SK-N-SH (cell line): ENCODE measurements at regions not wholly inside any gene's neighbourhood (a gene's known extent, or its start where the extent isn't known, plus 50 kb on each side); places are given as distances from the start of the nearest gene placed in this dataset.

Source experiments
- FOXJ3 ChIP-seq: sonication (generic); formaldehyde crosslinking; IDR thresholded peaks from 2 replicates; pipeline ENCODE4 v1.5.1; 2020; ENCODE audit warnings: mild to moderate bottlenecking, missing genetic modification reagents
- MEF2A ChIP-seq: IDR thresholded peaks from 2 replicates; pipeline ENCODE4 v1.4.0; 2012; ENCODE audit warnings: low read depth, borderline replicate concordance
- NRF1 ChIP-seq: IDR thresholded peaks from 2 replicates; pipeline ENCODE4 v1.6.1; 2012; ENCODE audit warnings: low read depth, mild to moderate bottlenecking, low read length
- POLR2AphosphoS5 ChIP-seq: IDR thresholded peaks from 2 replicates; pipeline ENCODE4 v1.6.1; 2012; ENCODE audit warnings: low read depth, low read length
- REST ChIP-seq: IDR thresholded peaks from 2 replicates; pipeline ENCODE4 v1.6.1; 2012; ENCODE audit warnings: mild to moderate bottlenecking, low read depth, low read length, moderate library complexity
- TCF12 ChIP-seq: IDR thresholded peaks from 2 replicates; pipeline ENCODE4 v1.4.0; 2012
- TF ChIP-seq, protein P1 (sequence below): fragments of 200-600 bp; sonication (generic); IDR thresholded peaks from 2 replicates; pipeline ENCODE4 v1.6.1; 2017; ENCODE audit warnings: antibody characterized with exemption, mild to moderate bottlenecking, moderate library complexity

- no peak for TF ChIP-seq REST
- TF ChIP-seq POLR2AphosphoS5: no peak
- no peak for TF ChIP-seq FOXJ3
- TF ChIP-seq MEF2A: no peak
- TF ChIP-seq, protein P1, sequence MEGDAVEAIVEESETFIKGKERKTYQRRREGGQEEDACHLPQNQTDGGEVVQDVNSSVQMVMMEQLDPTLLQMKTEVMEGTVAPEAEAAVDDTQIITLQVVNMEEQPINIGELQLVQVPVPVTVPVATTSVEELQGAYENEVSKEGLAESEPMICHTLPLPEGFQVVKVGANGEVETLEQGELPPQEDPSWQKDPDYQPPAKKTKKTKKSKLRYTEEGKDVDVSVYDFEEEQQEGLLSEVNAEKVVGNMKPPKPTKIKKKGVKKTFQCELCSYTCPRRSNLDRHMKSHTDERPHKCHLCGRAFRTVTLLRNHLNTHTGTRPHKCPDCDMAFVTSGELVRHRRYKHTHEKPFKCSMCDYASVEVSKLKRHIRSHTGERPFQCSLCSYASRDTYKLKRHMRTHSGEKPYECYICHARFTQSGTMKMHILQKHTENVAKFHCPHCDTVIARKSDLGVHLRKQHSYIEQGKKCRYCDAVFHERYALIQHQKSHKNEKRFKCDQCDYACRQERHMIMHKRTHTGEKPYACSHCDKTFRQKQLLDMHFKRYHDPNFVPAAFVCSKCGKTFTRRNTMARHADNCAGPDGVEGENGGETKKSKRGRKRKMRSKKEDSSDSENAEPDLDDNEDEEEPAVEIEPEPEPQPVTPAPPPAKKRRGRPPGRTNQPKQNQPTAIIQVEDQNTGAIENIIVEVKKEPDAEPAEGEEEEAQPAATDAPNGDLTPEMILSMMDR: no peak
- no peak for TF ChIP-seq TCF12
- no peak for TF ChIP-seq NRF1
Observed at GRCh38 chr12:127881371-127882140, 385.4 kb upstream of the TMEM132C start.
